Keratinocyte (primary cell): ENCODE measurements at regions not wholly inside any gene's neighbourhood (a gene's known extent, or its start where the extent isn't known, plus 50 kb on each side); places are given as distances from the start of the nearest gene placed in this dataset.

Experiments
- DNase-seq: peaks from one replicate; pipeline ENCODE4 v3.0.0-alpha.2; 2011; ENCODE audit warnings: low read depth, missing footprints, low spot score
- FAIRE-seq: peaks from 2 replicates; lab custom pipeline; 2011; peaks lifted over from hg19 to GRCh38; lab: Jason Lieb, UNC
- H2AFZ ChIP-seq: 2 replicates; pipeline ENCODE4 v1.6.0; 2012; ENCODE audit warnings: low read length, control low read depth, inconsistent platforms; ENCODE audit not compliant: control insufficient read depth
- H3K27ac ChIP-seq: 2 replicates; pipeline ENCODE4 v1.5.1; 2011; ENCODE audit warnings: low read length; ENCODE audit not compliant: control insufficient read depth, insufficient read depth
- H3K27me3 ChIP-seq: 3 replicates; pipeline ENCODE4 v1.6.0; 2011; ENCODE audit warnings: low read length; ENCODE audit not compliant: control insufficient read depth, insufficient read depth; ENCODE audit errors: extremely low read depth
- H3K36me3 ChIP-seq, 2 experiments: 2 replicates in 1 of 2; 3 replicates in 1 of 2; pipeline ENCODE4 v1.5.1; 2011; ENCODE audit warnings: low read length in 2 of 2, mild to moderate bottlenecking in 1 of 2; ENCODE audit not compliant: control insufficient read depth in 2 of 2, insufficient read depth in 2 of 2; ENCODE audit errors: extremely low read depth in 1 of 2
- H3K4me1 ChIP-seq: 3 replicates; pipeline ENCODE4 v1.5.1; 2011; ENCODE audit warnings: low read length; ENCODE audit not compliant: control insufficient read depth, insufficient read depth; ENCODE audit errors: extremely low read depth
- H3K4me2 ChIP-seq: 3 replicates; pipeline ENCODE4 v1.6.0; 2011; ENCODE audit warnings: low read depth, low read length; ENCODE audit not compliant: control insufficient read depth, insufficient read depth; ENCODE audit errors: extremely low read depth
- H3K4me3 ChIP-seq, 3 experiments: fragments of 200-600 bp in 1 of 3; sonication (generic) in 1 of 3; 2 replicates in 2 of 3; 3 replicates in 1 of 3; pipeline ENCODE4 v1.5.1; 2011 to 2016; ENCODE audit warnings: low read length in 3 of 3, mild to moderate bottlenecking in 3 of 3, control low read depth in 2 of 3, inconsistent platforms in 1 of 3, low read depth in 1 of 3, mixed read lengths in 1 of 3, mixed run types in 1 of 3, moderate library complexity in 1 of 3; ENCODE audit not compliant: control insufficient read depth in 2 of 3, insufficient read depth in 2 of 3; ENCODE audit errors: extremely low read depth in 1 of 3
- H3K79me2 ChIP-seq: 2 replicates; pipeline ENCODE4 v1.6.0; 2012; ENCODE audit warnings: low read length; ENCODE audit not compliant: control insufficient read depth, insufficient read depth
- H3K9ac ChIP-seq: 3 replicates; pipeline ENCODE4 v1.6.0; 2011; ENCODE audit warnings: low read length; ENCODE audit not compliant: control insufficient read depth, insufficient read depth; ENCODE audit errors: extremely low read depth
- H3K9me1 ChIP-seq: 3 replicates; pipeline ENCODE4 v1.6.0; 2011; ENCODE audit warnings: low read length; ENCODE audit not compliant: control insufficient read depth, insufficient read depth; ENCODE audit errors: extremely low read depth
- H3K9me3 ChIP-seq: 2 replicates; pipeline ENCODE4 v1.5.1; 2012; ENCODE audit warnings: low read depth, low read length; ENCODE audit not compliant: control insufficient read depth
- H4K20me1 ChIP-seq: 3 replicates; pipeline ENCODE4 v1.6.0; 2011; ENCODE audit warnings: low read length; ENCODE audit not compliant: control insufficient read depth, insufficient read depth; ENCODE audit errors: extremely low read depth
- EZH2 ChIP-seq: IDR thresholded peaks from one replicate; pipeline ENCODE4 v1.6.1; 2012; ENCODE audit warnings: inconsistent platforms, mild to moderate bottlenecking, low read length, moderate library complexity
- dilution Hi-C: fragments of 300-500 bp; cut with MboI; formaldehyde crosslinking; loops from one replicate; pipeline ENCODE4 v1.7.0; 2020; ENCODE audit warnings: low sequenced_read_pairs; ENCODE audit not compliant: extremely low pct_ligation_motif_present
- TF ChIP-seq, protein P1 (sequence below), 3 experiments: IDR thresholded peaks in 1 of 3; conservative IDR thresholded peaks in 1 of 3; optimal IDR thresholded peaks in 1 of 3; 2 replicates in 2 of 3; 3 replicates in 1 of 3; pipeline versions ENCODE3 to v1.5.1; 2011; ENCODE audit warnings: low read length in 3 of 3, mild to moderate bottlenecking in 3 of 3, moderate library complexity in 2 of 3, control low read depth in 1 of 3, inconsistent platforms in 1 of 3; ENCODE audit not compliant: insufficient read depth in 2 of 3; ENCODE audit errors: extremely low read depth in 1 of 3

DNA sequence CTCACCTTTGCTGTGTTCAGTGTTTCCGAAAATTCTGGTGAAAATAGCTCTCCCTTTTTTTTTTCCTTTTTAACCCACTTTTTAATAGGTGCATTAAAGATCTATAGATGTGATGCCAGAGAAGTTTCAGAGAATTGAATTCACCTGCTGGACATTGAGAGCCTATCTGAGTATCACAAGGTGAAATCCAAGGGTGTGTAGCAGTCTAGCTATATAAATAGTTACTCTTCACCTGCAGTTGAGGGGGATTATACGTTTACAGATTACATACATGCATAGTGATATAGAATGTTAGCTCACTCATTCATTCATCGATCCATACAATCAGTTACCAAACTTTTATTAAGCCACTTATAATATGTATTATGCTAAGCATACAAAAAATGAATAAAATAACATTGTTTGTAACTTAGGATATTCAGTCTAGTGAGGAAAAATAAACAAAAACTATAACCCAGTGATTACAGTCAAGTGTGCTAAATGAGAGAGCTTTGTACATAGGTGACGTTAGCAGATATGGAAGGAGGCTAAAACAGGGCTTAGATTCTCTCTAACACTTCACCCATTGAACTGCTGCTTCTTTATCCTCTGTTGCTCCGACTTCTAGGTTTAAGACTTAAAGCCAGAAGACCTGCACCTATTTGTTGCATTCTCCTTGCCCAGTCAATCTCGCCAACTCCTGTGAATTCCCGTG lies 769.0 kb downstream of the STIM2 start:
- Histone ChIP-seq H3K4me2 (no peak overlapping the region), H3K9me1 (no peaks in the 10 kb centered on the region), H2AFZ (no peak overlapping the region), H3K9ac (no peak overlapping the region), H3K79me2 (no peaks in the 10 kb centered on the region), H4K20me1 (no peaks in the 10 kb centered on the region), H3K9me3 (no peaks in the 10 kb centered on the region), H3K27me3 (peaks cover 3% of the 10 kb centered on the region), H3K27ac (no peak overlapping the region), H3K4me3 (no peak overlapping the region), H3K36me3 (no peaks in the 10 kb centered on the region), H3K4me1 (no peaks in the 10 kb centered on the region)
- no peak for DNase-seq
- TF ChIP-seq EZH2, result no peak
- TF ChIP-seq, protein P1, sequence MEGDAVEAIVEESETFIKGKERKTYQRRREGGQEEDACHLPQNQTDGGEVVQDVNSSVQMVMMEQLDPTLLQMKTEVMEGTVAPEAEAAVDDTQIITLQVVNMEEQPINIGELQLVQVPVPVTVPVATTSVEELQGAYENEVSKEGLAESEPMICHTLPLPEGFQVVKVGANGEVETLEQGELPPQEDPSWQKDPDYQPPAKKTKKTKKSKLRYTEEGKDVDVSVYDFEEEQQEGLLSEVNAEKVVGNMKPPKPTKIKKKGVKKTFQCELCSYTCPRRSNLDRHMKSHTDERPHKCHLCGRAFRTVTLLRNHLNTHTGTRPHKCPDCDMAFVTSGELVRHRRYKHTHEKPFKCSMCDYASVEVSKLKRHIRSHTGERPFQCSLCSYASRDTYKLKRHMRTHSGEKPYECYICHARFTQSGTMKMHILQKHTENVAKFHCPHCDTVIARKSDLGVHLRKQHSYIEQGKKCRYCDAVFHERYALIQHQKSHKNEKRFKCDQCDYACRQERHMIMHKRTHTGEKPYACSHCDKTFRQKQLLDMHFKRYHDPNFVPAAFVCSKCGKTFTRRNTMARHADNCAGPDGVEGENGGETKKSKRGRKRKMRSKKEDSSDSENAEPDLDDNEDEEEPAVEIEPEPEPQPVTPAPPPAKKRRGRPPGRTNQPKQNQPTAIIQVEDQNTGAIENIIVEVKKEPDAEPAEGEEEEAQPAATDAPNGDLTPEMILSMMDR (optimal IDR thresholded peaks at IDR 0.05 in 1 of 3, IDR thresholded peaks at IDR 0.05 in 1 of 3, conservative IDR thresholded peaks at IDR 0.05 in 1 of 3; ENCODE audit: extremely low read depth in 1 of 3, insufficient read depth in 2 of 3, low read length in 3 of 3), result no peak
- dilution Hi-C loops, result no loop called here
- no peak for FAIRE-seq

DNA sequence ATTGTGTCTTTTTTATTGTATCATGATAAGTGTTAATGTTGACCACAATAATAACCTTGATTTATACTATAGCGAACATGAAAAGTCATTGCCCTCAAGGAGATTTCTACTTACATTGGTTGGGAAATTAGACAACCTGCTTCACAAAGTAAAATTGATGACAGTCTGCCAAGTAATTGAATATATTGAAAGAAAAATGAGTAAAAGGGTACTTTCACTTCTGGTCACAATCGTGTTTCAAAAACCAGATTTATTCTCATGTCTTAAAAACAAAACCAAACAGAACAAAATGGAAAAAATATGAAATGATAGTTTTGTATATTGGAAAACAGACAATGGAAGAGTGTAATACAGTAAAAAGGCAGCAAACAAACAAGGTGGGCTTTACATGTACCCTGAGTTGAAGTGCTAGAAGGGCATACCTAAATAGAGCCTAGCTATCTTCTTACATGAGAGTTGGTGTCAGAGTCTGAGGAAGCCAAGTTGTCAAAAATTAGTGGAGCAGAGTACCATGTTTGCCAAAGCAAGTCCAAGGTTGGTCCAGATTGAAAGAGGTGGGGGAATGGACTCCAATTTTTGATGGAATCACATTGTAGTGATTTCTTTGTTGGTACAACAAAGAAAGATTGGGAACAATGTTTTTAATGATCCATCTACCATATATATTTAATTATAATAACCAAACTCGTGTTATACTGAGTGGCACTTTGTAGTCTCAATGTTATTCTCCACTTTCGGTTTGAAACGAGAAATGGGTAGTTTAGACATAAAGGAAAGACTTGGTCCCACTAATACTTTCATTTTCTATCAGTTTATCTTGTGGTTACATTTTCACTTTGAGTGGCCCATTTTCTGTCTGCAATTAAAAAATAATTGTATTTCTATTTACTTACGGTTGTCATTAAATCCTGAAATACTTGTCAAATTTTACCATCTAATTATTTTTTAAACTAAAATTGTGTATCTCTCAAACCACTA lies 775.6 kb downstream of the STIM2 start:
- Histone ChIP-seq H3K27ac (no peak overlapping the region), H2AFZ (no peak overlapping the region), H3K9ac (no peak overlapping the region), H3K79me2 (no peaks in the 10 kb centered on the region), H3K9me3 (no peaks in the 10 kb centered on the region), H3K9me1 (no peaks in the 10 kb centered on the region), H3K36me3 (no peaks in the 10 kb centered on the region), H3K4me2 (no peak overlapping the region), H3K4me3 (no peak overlapping the region), H4K20me1 (no peaks in the 10 kb centered on the region), H3K27me3 (no peaks in the 10 kb centered on the region), H3K4me1 (no peaks in the 10 kb centered on the region)
- FAIRE-seq (no peak), DNase-seq (no peak)
- no peak for TF ChIP-seq EZH2
- TF ChIP-seq, protein P1 (optimal IDR thresholded peaks at IDR 0.05 in 1 of 3, IDR thresholded peaks at IDR 0.05 in 1 of 3, conservative IDR thresholded peaks at IDR 0.05 in 1 of 3; ENCODE audit: extremely low read depth in 1 of 3, insufficient read depth in 2 of 3, low read length in 3 of 3), result no peak
- dilution Hi-C loops, result no loop called here
